ENCODE measurements at regions not wholly inside any gene's neighbourhood (a gene's known extent, or its start where the extent isn't known, plus 50 kb on each side); places are given as distances from the start of the nearest gene placed in this dataset.

- Histone ChIP-seq H3K36me3 (no peaks in the 10 kb centered on the region), H3K9me3 (no peaks in the 10 kb centered on the region), H3K27ac (no peak overlapping the region), H3K4me3 (no peak overlapping the region), H3K4me1 (no peaks in the 10 kb centered on the region), H3K27me3 (no peaks in the 10 kb centered on the region)
- TF ChIP-seq POLR2A (IDR thresholded peaks at IDR 0.05) (no peak), EP300 (IDR thresholded peaks at IDR 0.05) (no peak), POLR2AphosphoS5 (IDR thresholded peaks at IDR 0.05) (no peak)
- TF ChIP-seq, protein P1, sequence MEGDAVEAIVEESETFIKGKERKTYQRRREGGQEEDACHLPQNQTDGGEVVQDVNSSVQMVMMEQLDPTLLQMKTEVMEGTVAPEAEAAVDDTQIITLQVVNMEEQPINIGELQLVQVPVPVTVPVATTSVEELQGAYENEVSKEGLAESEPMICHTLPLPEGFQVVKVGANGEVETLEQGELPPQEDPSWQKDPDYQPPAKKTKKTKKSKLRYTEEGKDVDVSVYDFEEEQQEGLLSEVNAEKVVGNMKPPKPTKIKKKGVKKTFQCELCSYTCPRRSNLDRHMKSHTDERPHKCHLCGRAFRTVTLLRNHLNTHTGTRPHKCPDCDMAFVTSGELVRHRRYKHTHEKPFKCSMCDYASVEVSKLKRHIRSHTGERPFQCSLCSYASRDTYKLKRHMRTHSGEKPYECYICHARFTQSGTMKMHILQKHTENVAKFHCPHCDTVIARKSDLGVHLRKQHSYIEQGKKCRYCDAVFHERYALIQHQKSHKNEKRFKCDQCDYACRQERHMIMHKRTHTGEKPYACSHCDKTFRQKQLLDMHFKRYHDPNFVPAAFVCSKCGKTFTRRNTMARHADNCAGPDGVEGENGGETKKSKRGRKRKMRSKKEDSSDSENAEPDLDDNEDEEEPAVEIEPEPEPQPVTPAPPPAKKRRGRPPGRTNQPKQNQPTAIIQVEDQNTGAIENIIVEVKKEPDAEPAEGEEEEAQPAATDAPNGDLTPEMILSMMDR (IDR thresholded peaks at IDR 0.05): no peak
- 18 to 55% (median 32%) methylated on average over 1 of the region's 1 CpG for WGBS, 5 donors
- DNase-seq: no peak
- intact Hi-C loops (cut with DNase I; ENCODE audit: low total_unique reads): no loop called here
These were observed 541.3 kb downstream of the NTRK3 start for GRCh38 chr15:87715252-87715651.

DNA sequence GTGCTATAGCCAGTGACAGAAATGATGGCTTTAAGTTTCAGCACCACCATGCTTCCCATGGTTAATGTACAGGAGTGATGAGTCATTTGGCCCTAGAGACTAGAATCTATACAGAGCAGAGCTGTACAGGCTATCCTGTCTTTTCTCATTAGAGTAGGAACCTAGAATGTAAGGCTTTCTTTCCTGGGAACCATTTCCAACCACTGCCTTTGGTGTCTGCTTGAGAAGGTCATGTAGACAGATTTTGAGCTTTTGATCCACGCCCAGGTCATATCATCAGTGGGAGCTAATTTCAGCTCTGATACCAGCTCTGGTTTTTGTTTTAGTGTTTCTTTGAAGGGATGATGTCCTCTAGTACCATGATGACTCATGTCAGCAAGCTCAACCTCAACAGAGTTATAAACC is 543.1 kb downstream of the NTRK3 start:
- no peak overlapping the region for H3K4me3 ChIP-seq
- no peak overlapping the region for H3K27ac ChIP-seq
- TF ChIP-seq POLR2A (IDR thresholded peaks at IDR 0.05): no peak
- no peak for TF ChIP-seq EP300 (IDR thresholded peaks at IDR 0.05)
- no peak for TF ChIP-seq POLR2AphosphoS5 (IDR thresholded peaks at IDR 0.05)
- TF ChIP-seq, protein P1 (IDR thresholded peaks at IDR 0.05): no peak
- no peak for DNase-seq
- no peaks in the 10 kb centered on the region for H3K4me1 ChIP-seq
- H3K36me3 ChIP-seq: no peaks in the 10 kb centered on the region
- no peaks in the 10 kb centered on the region for H3K9me3 ChIP-seq
- H3K27me3 ChIP-seq: no peaks in the 10 kb centered on the region
- intact Hi-C loops (cut with DNase I; ENCODE audit: low total_unique reads): no loop called here
- WGBS, 5 donors: 60 to 86% (median 80%) methylated on average over 1 of the region's 1 CpG

DNA sequence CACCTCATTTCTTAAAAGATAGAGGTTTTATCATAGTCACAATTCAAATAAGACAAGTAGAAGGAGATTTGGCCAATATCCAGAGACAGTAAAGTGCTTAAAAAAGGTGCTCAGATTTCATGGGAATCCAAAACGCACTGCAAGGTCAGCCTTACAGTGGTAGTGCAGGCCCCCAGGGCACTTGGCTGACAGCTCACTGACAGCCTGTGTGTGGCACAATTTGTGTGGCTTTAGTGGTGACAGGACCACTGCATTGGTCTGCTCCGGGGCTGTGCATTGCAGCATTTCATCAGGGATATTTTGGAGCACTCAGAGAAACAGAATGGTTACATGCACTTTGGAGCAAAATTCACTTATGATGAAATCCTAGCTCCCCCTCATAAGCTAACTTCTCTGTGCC is 544.3 kb downstream of the NTRK3 start:
- Histone ChIP-seq H3K4me3 (no peak overlapping the region), H3K36me3 (no peaks in the 10 kb centered on the region), H3K4me1 (no peaks in the 10 kb centered on the region), H3K9me3 (no peaks in the 10 kb centered on the region), H3K27ac (no peak overlapping the region), H3K27me3 (no peaks in the 10 kb centered on the region)
- TF ChIP-seq POLR2AphosphoS5 (IDR thresholded peaks at IDR 0.05) (no peak), POLR2A (IDR thresholded peaks at IDR 0.05) (no peak), EP300 (IDR thresholded peaks at IDR 0.05) (no peak)
- TF ChIP-seq, protein P1 (IDR thresholded peaks at IDR 0.05): no peak
- no peak for DNase-seq
- 58 to 69% (median 63%) methylated on average over 2 of the region's 2 CpGs for WGBS, 5 donors
- intact Hi-C loops (cut with DNase I; ENCODE audit: low total_unique reads): no loop called here

DNA sequence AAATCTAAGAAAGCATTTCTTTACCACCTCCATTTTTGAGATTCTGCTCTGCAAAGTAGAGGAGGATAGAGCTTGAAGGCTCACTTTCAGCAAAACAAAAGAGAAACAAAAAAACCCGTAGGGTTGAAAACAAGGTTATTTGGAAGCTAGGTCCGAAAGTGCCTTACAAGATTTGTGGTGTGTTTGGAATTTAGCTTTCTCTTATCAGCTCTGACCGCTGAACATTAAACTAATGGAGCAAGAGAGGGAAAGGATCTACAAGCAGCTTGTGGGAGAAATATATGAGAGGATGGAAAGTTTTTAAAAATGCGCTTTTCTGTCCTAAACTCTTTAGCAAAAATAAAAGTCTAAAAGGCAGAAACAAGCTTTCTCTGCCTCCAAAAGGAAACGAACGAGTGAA is 545.5 kb downstream of the NTRK3 start:
- intact Hi-C loops (cut with DNase I; ENCODE audit: low total_unique reads): no loop called here
- TF ChIP-seq, protein P1 (IDR thresholded peaks at IDR 0.05): no peak
- TF ChIP-seq POLR2AphosphoS5 (IDR thresholded peaks at IDR 0.05): no peak
- no peak for TF ChIP-seq POLR2A (IDR thresholded peaks at IDR 0.05)
- TF ChIP-seq EP300 (IDR thresholded peaks at IDR 0.05): no peak
- peak overlapping the region in 1 of 5 donors; percentile 29 for H3K27ac ChIP-seq
- no peaks in the 10 kb centered on the region for H3K27me3 ChIP-seq
- no peak overlapping the region for H3K4me3 ChIP-seq
- 39 to 48% (median 41%) methylated on average over 6 of the region's 6 CpGs for WGBS, 5 donors
- H3K36me3 ChIP-seq: no peaks in the 10 kb centered on the region
- H3K4me1 ChIP-seq: no peaks in the 10 kb centered on the region
- DNase-seq: no peak
- H3K9me3 ChIP-seq: no peaks in the 10 kb centered on the region
